ENCODE measurements at regions not wholly inside any gene's neighbourhood (a gene's known extent, or its start where the extent isn't known, plus 50 kb on each side); places are given as distances from the start of the nearest gene placed in this dataset.
A peak's percentile ranks its signal among the peaks of the same experiment; 100 is the strongest.

DNA sequence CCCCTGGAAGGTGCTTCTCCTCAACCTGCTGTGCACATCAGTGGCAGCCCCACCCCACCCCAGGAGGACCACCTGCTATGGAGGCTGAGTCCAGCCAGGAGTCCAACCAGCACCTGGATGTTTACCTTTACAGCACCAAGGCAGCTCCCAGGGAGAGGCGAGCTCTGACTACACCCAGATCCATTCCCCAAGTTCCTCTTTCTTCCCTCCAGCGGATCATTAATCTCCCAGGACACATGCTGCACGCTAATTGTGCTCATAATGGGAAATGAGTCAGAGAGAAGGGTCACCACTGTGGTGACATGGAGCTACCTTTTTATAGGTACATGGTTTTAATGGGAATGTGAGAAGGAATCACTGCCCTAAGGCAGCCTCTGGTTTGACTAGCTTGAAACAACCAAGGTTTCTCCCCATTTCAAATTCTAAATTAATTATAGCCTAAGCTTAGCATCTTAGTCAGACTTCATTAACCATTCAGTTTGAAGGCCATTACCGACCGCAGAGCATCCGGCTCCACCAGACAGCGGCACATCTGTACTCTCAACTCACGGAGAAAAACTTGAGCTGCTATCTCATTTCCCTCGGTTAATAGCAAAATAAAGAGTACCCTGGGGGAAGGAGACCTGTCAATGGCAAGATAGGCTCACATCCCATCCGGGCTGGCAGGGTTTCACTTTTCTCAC is 173.1 kb upstream of the GALNT2 start (continued):
- TF ChIP-seq ZNF76 (tag by site-specific recombination; IDR thresholded peaks at IDR 0.05; ENCODE audit: borderline replicate concordance, low read depth) (peak; percentile 52; the same call in 1 of the 2 replicates), KLF16 (tag by site-specific recombination; IDR thresholded peaks at IDR 0.05) (peak; percentile 68), MZF1 (tag by site-specific recombination; IDR thresholded peaks at IDR 0.05; ENCODE audit: borderline replicate concordance) (peak; percentile 76)

DNA sequence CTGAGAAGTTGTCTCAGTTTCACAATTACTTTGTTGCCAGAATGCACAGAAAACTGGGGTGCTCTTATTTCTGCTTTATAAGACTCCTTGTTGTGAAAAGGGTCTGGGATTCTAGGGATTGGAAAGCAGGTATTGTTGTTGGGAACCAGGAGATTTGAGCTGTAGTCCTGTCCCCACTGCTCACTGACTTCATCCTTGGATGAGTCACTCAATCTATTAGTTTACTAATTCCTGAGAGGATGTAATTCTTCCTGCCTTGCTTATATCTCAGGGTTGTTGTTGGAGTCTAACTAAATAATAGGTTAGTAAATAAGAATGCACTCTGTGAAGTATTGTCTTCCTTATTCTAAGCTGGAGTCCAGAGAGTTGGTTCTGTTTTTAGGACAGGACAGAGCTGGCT is 172.5 kb upstream of the GALNT2 start:
- TF ChIP-seq ZNF692 (tag by site-specific recombination; IDR thresholded peaks at IDR 0.05) (0 out of 2 replicates have a peak, but pooled peaks have one; percentile 13), ZNF184 (tag by site-specific recombination; IDR thresholded peaks at IDR 0.05) (peak; percentile 37; the same call in 1 of the 2 replicates), ZFP37 (tag by site-specific recombination; IDR thresholded peaks at IDR 0.05) (peak; percentile 45; the same call in 1 of the 2 replicates), ZBTB17 (tag by site-specific recombination; IDR thresholded peaks at IDR 0.05) (peak; percentile 6; the same call in 1 of the 2 replicates), KLF1 (tag by site-specific recombination; IDR thresholded peaks at IDR 0.05) (no peak), ZBTB48 (tag by site-specific recombination; IDR thresholded peaks at IDR 0.05) (peak; percentile 27; the same call in 1 of the 2 replicates), GLIS1 (tag by site-specific recombination; IDR thresholded peaks at IDR 0.05) (0 out of 2 replicates have a peak, but pooled peaks have one; percentile 3), PRDM1 (tag by site-specific recombination; IDR thresholded peaks at IDR 0.05) (peak; percentile 6; the same call in 1 of the 2 replicates), HOXD13 (CRISPR knock-in tag; IDR thresholded peaks at IDR 0.05; ENCODE audit: borderline replicate concordance) (no peak), ZNF792 (tag by site-specific recombination; IDR thresholded peaks at IDR 0.05) (no peak), ZNF335 (tag by site-specific recombination; conservative IDR thresholded peaks at IDR 0.05) (peak; percentile 50), ZNF785 (tag by site-specific recombination; IDR thresholded peaks at IDR 0.05) (no peak), ZNF391 (tag by site-specific recombination; IDR thresholded peaks at IDR 0.05; ENCODE audit: borderline replicate concordance, low read depth) (0 out of 2 replicates have a peak, but pooled peaks have one; percentile 27), ZBTB21 (tag by site-specific recombination; IDR thresholded peaks at IDR 0.05) (peak; percentile 22; the same call in 1 of the 2 replicates)
- TF ChIP-seq, protein P1, sequence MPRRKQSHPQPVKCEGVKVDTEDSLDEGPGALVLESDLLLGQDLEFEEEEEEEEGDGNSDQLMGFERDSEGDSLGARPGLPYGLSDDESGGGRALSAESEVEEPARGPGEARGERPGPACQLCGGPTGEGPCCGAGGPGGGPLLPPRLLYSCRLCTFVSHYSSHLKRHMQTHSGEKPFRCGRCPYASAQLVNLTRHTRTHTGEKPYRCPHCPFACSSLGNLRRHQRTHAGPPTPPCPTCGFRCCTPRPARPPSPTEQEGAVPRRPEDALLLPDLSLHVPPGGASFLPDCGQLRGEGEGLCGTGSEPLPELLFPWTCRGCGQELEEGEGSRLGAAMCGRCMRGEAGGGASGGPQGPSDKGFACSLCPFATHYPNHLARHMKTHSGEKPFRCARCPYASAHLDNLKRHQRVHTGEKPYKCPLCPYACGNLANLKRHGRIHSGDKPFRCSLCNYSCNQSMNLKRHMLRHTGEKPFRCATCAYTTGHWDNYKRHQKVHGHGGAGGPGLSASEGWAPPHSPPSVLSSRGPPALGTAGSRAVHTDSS (tag by site-specific recombination; IDR thresholded peaks at IDR 0.05) = 0 out of 2 replicates have a peak, but pooled peaks have one; percentile 10
- ChIA-PET POLR2A (interaction anchor here (0.6 to 1.2 kb wide), 8 partner anchors 14 to 246 kb away, joined by 3 to 4 read pairs (median 3); no protein-coding TSS in a partner anchor), CTCF (interaction anchor here (0.5 to 2.1 kb wide), 9 partner anchors 8 to 1505 kb away, joined by 3 to 8 read pairs (median 3); partner anchors contain the start of gene ABCB10)
- H3K4me1 ChIP-seq (ENCODE audit: control insufficient read depth, insufficient read depth, low read length) = peaks cover 12% of the 10 kb centered on the region
- no peaks in the 10 kb centered on the region for H3K36me3 ChIP-seq (ENCODE audit: control insufficient read depth in 2 of 2, insufficient read depth in 1 of 2, low read length in 2 of 2)
- H3K9me3 ChIP-seq (ENCODE audit: control insufficient read depth, insufficient read depth, low read depth, low read length) = no peaks in the 10 kb centered on the region
- no peak overlapping the region; the same call in 1 of the 2 replicates for H3K4me3 ChIP-seq (ENCODE audit: low read depth, low read length)
- H3K27ac ChIP-seq (ENCODE audit: extremely low read depth, low read depth, low read length) = peak overlapping the region; percentile 73

GRCh38 chr1:229895605-229896004 is 171.4 kb upstream of the GALNT2 start:
- CTCF ChIA-PET = no interaction called here
- TF ChIP-seq ZNF341 (tag by site-specific recombination; IDR thresholded peaks at IDR 0.05; ENCODE audit: low read depth) = peak; percentile 87
- TF ChIP-seq, protein P2, sequence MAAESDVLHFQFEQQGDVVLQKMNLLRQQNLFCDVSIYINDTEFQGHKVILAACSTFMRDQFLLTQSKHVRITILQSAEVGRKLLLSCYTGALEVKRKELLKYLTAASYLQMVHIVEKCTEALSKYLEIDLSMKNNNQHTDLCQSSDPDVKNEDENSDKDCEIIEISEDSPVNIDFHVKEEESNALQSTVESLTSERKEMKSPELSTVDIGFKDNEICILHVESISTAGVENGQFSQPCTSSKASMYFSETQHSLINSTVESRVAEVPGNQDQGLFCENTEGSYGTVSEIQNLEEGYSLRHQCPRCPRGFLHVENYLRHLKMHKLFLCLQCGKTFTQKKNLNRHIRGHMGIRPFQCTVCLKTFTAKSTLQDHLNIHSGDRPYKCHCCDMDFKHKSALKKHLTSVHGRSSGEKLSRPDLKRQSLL (tag by site-specific recombination; IDR thresholded peaks at IDR 0.05) = peak; percentile 84; the same call in 1 of the 2 replicates
- no peak for TF ChIP-seq ZNF701 (tag by site-specific recombination; IDR thresholded peaks at IDR 0.05)
- Histone ChIP-seq H3K36me3 (ENCODE audit: control insufficient read depth in 2 of 2, insufficient read depth in 1 of 2, low read length in 2 of 2) (no peaks in the 10 kb centered on the region), H3K4me1 (ENCODE audit: control insufficient read depth, insufficient read depth, low read length) (peaks cover 12% of the 10 kb centered on the region), H3K27ac (ENCODE audit: extremely low read depth, low read depth, low read length) (no peak overlapping the region), H3K4me3 (ENCODE audit: low read depth, low read length) (no peak overlapping the region), H3K9me3 (ENCODE audit: control insufficient read depth, insufficient read depth, low read depth, low read length) (no peaks in the 10 kb centered on the region)
- POLR2A ChIA-PET = no interaction called here

Measured in HEK293 (cell line).